H1 (cell line): ENCODE measurements at regions not wholly inside any gene's neighbourhood (a gene's known extent, or its start where the extent isn't known, plus 50 kb on each side); places are given as distances from the start of the nearest gene placed in this dataset.

Experiments
- CTCF ChIA-PET: fragments of 300-600 bp; sonication (Branson Sonifier 250); formaldehyde crosslinking; loops from one replicate; lab custom pipeline; 2021; ENCODE audit not compliant: partially characterized antibody; lab: Charles Lee
- POLR2A ChIA-PET: fragments of 300-600 bp; sonication (Branson Sonifier 250); formaldehyde crosslinking; loops from one replicate; lab custom pipeline; 2021; ENCODE audit warnings: inconsistent platforms; ENCODE audit not compliant: partially characterized antibody; lab: Charles Lee
- DNase-seq, 2 experiments: peaks; one replicate each; pipeline versions ENCODE4 v3.0.0 to v3.0.0-alpha.2; 2010 to 2022; ENCODE audit warnings: low spot score in 2 of 2, low read depth in 1 of 2, mixed read lengths in 1 of 2
- FAIRE-seq: peaks from 2 replicates; lab custom pipeline; 2011; peaks lifted over from hg19 to GRCh38; lab: Jason Lieb, UNC
- H2AFZ ChIP-seq: 2 replicates; pipeline ENCODE4 v1.8.1; 2012; ENCODE audit warnings: low read length, inconsistent platforms
- H2AK5ac ChIP-seq: 2 replicates; pipeline ENCODE4 v1.6.1; 2013; ENCODE audit warnings: low read depth, low read length
- H2BK120ac ChIP-seq: replicated peaks from 2 replicates; pipeline ENCODE3; 2013; ENCODE audit warnings: low read depth, low read length, inconsistent platforms
- H2BK12ac ChIP-seq: 2 replicates; pipeline ENCODE4 v1.6.1; 2013; ENCODE audit warnings: low read depth, low read length
- H2BK15ac ChIP-seq: 2 replicates; pipeline ENCODE4 v1.6.1; 2013; ENCODE audit warnings: low read length
- H2BK20ac ChIP-seq: 2 replicates; pipeline ENCODE4 v1.6.1; 2013; ENCODE audit warnings: low read length
- H2BK5ac ChIP-seq: 2 replicates; pipeline ENCODE4 v1.6.1; 2013; ENCODE audit warnings: low read depth, low read length
- H3K14ac ChIP-seq: 2 replicates; pipeline ENCODE4 v1.6.1; 2013; ENCODE audit warnings: inconsistent platforms; ENCODE audit not compliant: insufficient read length
- H3K18ac ChIP-seq: 2 replicates; pipeline ENCODE4 v1.6.1; 2013; ENCODE audit warnings: low read length; ENCODE audit errors: extremely low read depth
- H3K23ac ChIP-seq: 2 replicates; pipeline ENCODE4 v1.6.1; 2013; ENCODE audit warnings: inconsistent platforms; ENCODE audit not compliant: insufficient read length
- H3K23me2 ChIP-seq: 2 replicates; pipeline ENCODE4 v1.6.1; 2013; ENCODE audit warnings: low read depth, low read length
- H3K27ac ChIP-seq: 2 replicates; pipeline ENCODE4 v1.6.1; 2011; ENCODE audit warnings: low read depth, low read length, inconsistent platforms
- H3K27me3 ChIP-seq, 4 experiments: replicated peaks in 1 of 4; 1 replicate in 1 of 4; 2 replicates in 3 of 4; pipeline versions ENCODE4 v1.6.1 to v1.8.1; 2011 to 2013; ENCODE audit warnings: low read length in 3 of 4, mild to moderate bottlenecking in 3 of 4, inconsistent platforms in 2 of 4, mixed read lengths in 2 of 4, moderate library complexity in 1 of 4; ENCODE audit not compliant: control insufficient read depth in 3 of 4, insufficient read depth in 3 of 4; ENCODE audit errors: extremely low read depth in 1 of 4
- H3K36me3 ChIP-seq, 4 experiments: 2 replicates each; pipeline versions ENCODE4 v1.6.1 to v1.8.1; 2011 to 2013; ENCODE audit warnings: mild to moderate bottlenecking in 4 of 4, low read length in 3 of 4, moderate library complexity in 2 of 4, control low read depth in 1 of 4, inconsistent platforms in 1 of 4; ENCODE audit not compliant: insufficient read depth in 4 of 4, control insufficient read depth in 2 of 4
- H3K4ac ChIP-seq: replicated peaks from 2 replicates; pipeline ENCODE3; 2013; ENCODE audit warnings: low read length, low read depth, mixed read lengths, inconsistent platforms; ENCODE audit not compliant: insufficient read length
- H3K4me1 ChIP-seq, 4 experiments: replicated peaks in 1 of 4; 1 replicate in 1 of 4; 2 replicates in 3 of 4; pipeline versions ENCODE4 v1.6.1 to v1.8.1; 2011 to 2013; ENCODE audit warnings: low read length in 3 of 4, inconsistent platforms in 2 of 4, mixed read lengths in 1 of 4; ENCODE audit not compliant: insufficient read depth in 4 of 4, control insufficient read depth in 3 of 4
- H3K4me2 ChIP-seq, 2 experiments: 2 replicates each; pipeline versions ENCODE4 v1.6.1 to v1.8.1; 2011 to 2013; ENCODE audit warnings: low read depth in 2 of 2, low read length in 2 of 2, control low read depth in 1 of 2, inconsistent platforms in 1 of 2, mild to moderate bottlenecking in 1 of 2; ENCODE audit not compliant: insufficient read depth in 1 of 2
- H3K4me3 ChIP-seq, 4 experiments: fragments of 200-600, 300-600 bp in 1 of 4; sonication (generic), shearing (Covaris generic), sonication (Bioruptor Twin) in 1 of 4; 2 replicates each; pipeline versions ENCODE4 v1.5.1 to v1.8.1; 2011 to 2016; ENCODE audit warnings: low read length in 4 of 4, low read depth in 3 of 4, control low read depth in 2 of 4, inconsistent platforms in 2 of 4, mild to moderate bottlenecking in 2 of 4, mixed read lengths in 1 of 4, moderate library complexity in 1 of 4; ENCODE audit not compliant: insufficient read depth in 2 of 4; ENCODE audit errors: extremely low read depth in 1 of 4
- H3K56ac ChIP-seq: replicated peaks from 2 replicates; pipeline ENCODE3; 2013; ENCODE audit warnings: low read depth, mild to moderate bottlenecking, mixed read lengths, low read length, inconsistent platforms; ENCODE audit not compliant: insufficient read length
- H3K79me1 ChIP-seq: 2 replicates; pipeline ENCODE4 v1.6.1; 2013; ENCODE audit warnings: low read depth, low read length, control low read depth
- H3K79me2 ChIP-seq, 2 experiments: 2 replicates each; pipeline versions ENCODE4 v1.6.1 to v1.8.1; 2012 to 2013; ENCODE audit warnings: low read length in 2 of 2, mild to moderate bottlenecking in 2 of 2, inconsistent platforms in 1 of 2; ENCODE audit not compliant: insufficient read depth in 2 of 2, control insufficient read depth in 1 of 2
- H3K9ac ChIP-seq, 4 experiments: replicated peaks in 1 of 4; 1 replicate in 1 of 4; 2 replicates in 3 of 4; pipeline versions ENCODE4 v1.6.1 to v1.8.1; 2011 to 2013; ENCODE audit warnings: low read depth in 3 of 4, low read length in 3 of 4, control low read depth in 2 of 4, mild to moderate bottlenecking in 2 of 4, moderate library complexity in 2 of 4, inconsistent platforms in 1 of 4; ENCODE audit errors: extremely low read depth in 1 of 4
- H3K9me3 ChIP-seq, 2 experiments: 2 replicates each; pipeline versions ENCODE4 v1.6.1 to v1.8.1; 2012 to 2013; ENCODE audit warnings: mild to moderate bottlenecking in 2 of 2, moderate library complexity in 2 of 2, control low read depth in 1 of 2, inconsistent platforms in 1 of 2, low read depth in 1 of 2, low read length in 1 of 2, mixed read lengths in 1 of 2; ENCODE audit not compliant: insufficient read depth in 2 of 2
- H4K20me1 ChIP-seq, 2 experiments: replicated peaks in 1 of 2; 2 replicates each; pipeline versions ENCODE3 to v1.8.1; 2011 to 2013; ENCODE audit warnings: inconsistent platforms in 2 of 2, low read length in 2 of 2, mild to moderate bottlenecking in 1 of 2; ENCODE audit not compliant: insufficient read depth in 2 of 2, control insufficient read depth in 1 of 2
- H4K5ac ChIP-seq: 2 replicates; pipeline ENCODE4 v1.6.1; 2013; ENCODE audit warnings: low read length, low read depth, mixed read lengths, inconsistent platforms; ENCODE audit not compliant: insufficient read length
- H4K8ac ChIP-seq: 2 replicates; pipeline ENCODE4 v1.8.0; 2013; ENCODE audit warnings: mild to moderate bottlenecking, moderate library complexity, low read length, inconsistent platforms; ENCODE audit not compliant: insufficient read depth; ENCODE audit errors: extremely low read depth
- H4K91ac ChIP-seq: replicated peaks from 2 replicates; pipeline ENCODE3; 2013; ENCODE audit warnings: low read length, mixed read lengths, inconsistent platforms; ENCODE audit not compliant: insufficient read length
- ASH2L ChIP-seq: fragments of 200-600, 300-600 bp; sonication (generic); IDR thresholded peaks from one replicate; pipeline ENCODE4 v1.7.1; 2017; ENCODE audit warnings: low read length
- BRCA1 ChIP-seq: IDR thresholded peaks from 2 replicates; pipeline ENCODE4 v1.6.1; 2012; ENCODE audit warnings: low read depth, low read length, improper control_type of control experiment
- CBX5 ChIP-seq: fragments of 300-800, 300-1000 bp; sonication (generic); IDR thresholded peaks from 2 replicates; pipeline ENCODE4 v1.7.1; 2016; ENCODE audit warnings: antibody characterized with exemption, low read length, low read depth
- CHD1 ChIP-seq: IDR thresholded peaks from 2 replicates; pipeline ENCODE4 v1.6.1; 2012; ENCODE audit warnings: low read depth, low read length, improper control_type of control experiment
- CTBP2 ChIP-seq: IDR thresholded peaks from 2 replicates; pipeline ENCODE4 v1.7.0; 2011; ENCODE audit warnings: borderline replicate concordance, mild to moderate bottlenecking, moderate library complexity, mixed read lengths, low read length; ENCODE audit not compliant: insufficient read depth, insufficient read length
- JUND ChIP-seq: IDR thresholded peaks from 2 replicates; pipeline ENCODE4 v1.6.1; 2011; ENCODE audit warnings: mild to moderate bottlenecking, improper control_type of control experiment, low read length
- KDM1A ChIP-seq: fragments of 200-600, 300-600 bp; sonication (generic); IDR thresholded peaks from 2 replicates; pipeline ENCODE4 v1.7.1; 2016; ENCODE audit warnings: mild to moderate bottlenecking, low read length, borderline replicate concordance
- MAFK ChIP-seq: IDR thresholded peaks from 2 replicates; pipeline ENCODE4 v1.6.1; 2012; ENCODE audit warnings: low read depth, mild to moderate bottlenecking, improper control_type of control experiment, low read length
- NANOG ChIP-seq: IDR thresholded peaks from 2 replicates; pipeline ENCODE4 v1.6.1; 2011; ENCODE audit warnings: low read length, low read depth, mild to moderate bottlenecking, inconsistent platforms; ENCODE audit not compliant: insufficient read depth, poor library complexity, severe bottlenecking
- POLR2A ChIP-seq, 2 experiments: IDR thresholded peaks; 1 replicate in 1 of 2; 2 replicates in 1 of 2; pipeline ENCODE4 v1.6.1; 2011; ENCODE audit warnings: low read depth in 2 of 2, low read length in 2 of 2, mild to moderate bottlenecking in 2 of 2; ENCODE audit errors: control extremely low read depth in 1 of 2
- RAD21 ChIP-seq, 2 experiments: IDR thresholded peaks in 1 of 2; conservative IDR thresholded peaks in 1 of 2; 2 replicates each; pipeline ENCODE4 v1.6.1; 2011; ENCODE audit warnings: low read depth in 2 of 2, low read length in 2 of 2, improper control_type of control experiment in 1 of 2, inconsistent platforms in 1 of 2, mild to moderate bottlenecking in 1 of 2, moderate library complexity in 1 of 2
- SP2 ChIP-seq: IDR thresholded peaks from 2 replicates; pipeline ENCODE4 v1.6.1; 2012; ENCODE audit warnings: mild to moderate bottlenecking, low read length, inconsistent platforms
- SP4 ChIP-seq: IDR thresholded peaks from 2 replicates; pipeline ENCODE4 v1.6.1; 2012; ENCODE audit warnings: low read length, inconsistent platforms
- SRF ChIP-seq: IDR thresholded peaks from 2 replicates; pipeline ENCODE4 v1.6.1; 2011; ENCODE audit warnings: mild to moderate bottlenecking, low read depth, low read length, moderate library complexity
- TBP ChIP-seq: IDR thresholded peaks from 2 replicates; pipeline ENCODE4 v1.6.1; 2011; ENCODE audit warnings: low read depth, low read length, improper control_type of control experiment
- ZNF274 ChIP-seq: IDR thresholded peaks from 2 replicates; pipeline ENCODE4 v1.7.0; 2012; ENCODE audit warnings: low read length, borderline replicate concordance; ENCODE audit errors: extremely low read depth
- WGBS, 2 experiments: shearing (Covaris generic) in 1 of 2; methylation state at CpG; one replicate each; pipeline versions ENCODE4 v1.1.6 to v1.1.7; 2013 to 2015; ENCODE audit warnings: low lambda C conversion rate in 2 of 2, mixed read lengths in 2 of 2, inconsistent platforms in 1 of 2, low coverage in 1 of 2, missing lambda C conversion rate in 1 of 2; ENCODE audit not compliant: insufficient replicate concordance in 2 of 2, insufficient coverage in 1 of 2, insufficient read length in 1 of 2; ENCODE audit errors: extremely low coverage in 1 of 2, missing lambda C conversion rate in 1 of 2; 5-methylcytosine and 5-hydroxymethylcytosine counted together

DNA sequence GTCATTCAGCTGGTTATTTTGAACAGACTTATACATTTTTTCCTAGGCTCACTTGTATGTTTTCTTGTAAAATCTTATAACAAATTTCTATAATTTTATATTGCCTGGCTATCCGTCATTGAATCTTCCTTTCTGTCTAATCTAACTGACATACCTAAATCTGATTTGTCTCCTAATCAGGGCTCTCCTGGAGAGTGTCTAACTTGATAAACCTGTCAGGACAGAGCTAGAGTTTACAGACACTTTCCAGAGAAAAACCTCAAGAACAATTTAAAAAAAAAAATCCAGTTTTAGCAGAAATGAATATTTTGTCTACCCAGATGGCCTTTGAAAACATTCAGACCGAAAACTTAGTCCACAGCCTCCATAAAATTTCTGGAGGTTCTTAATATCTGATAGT lies 1305.8 kb downstream of the ROBO1 start:
- ChIA-PET POLR2A (no interaction called here), CTCF (interaction anchor here (1.2 kb wide), 1 partner anchor 34 kb away, joined by 3 read pairs; no protein-coding TSS in a partner anchor)
- Histone ChIP-seq H3K18ac (no peak overlapping the region), H3K4me2 (no peak overlapping the region), H2BK15ac (no peak overlapping the region), H3K23me2 (no peaks in the 10 kb centered on the region), H4K8ac (no peak overlapping the region), H3K79me2 (no peaks in the 10 kb centered on the region), H3K36me3 (no peaks in the 10 kb centered on the region; a peak in 2 of 8 replicates), H2AFZ (no peak overlapping the region), H3K79me1 (no peaks in the 10 kb centered on the region), H3K9ac (no peak overlapping the region), H3K4me3 (no peak overlapping the region), H3K9me3 (peaks cover 1 to 2% of the 10 kb centered on the region in 2 experiments; a peak in 1 of 4 replicates), H3K14ac (no peak overlapping the region), H3K27ac (no peak overlapping the region), H3K4me1 (peaks cover 0 to 5% (median 0%) of the 10 kb centered on the region in 4 experiments; a peak in 2 of 7 replicates), H2AK5ac (no peak overlapping the region), H3K23ac (no peak overlapping the region), H3K27me3 (no peaks in the 10 kb centered on the region), H3K4ac (no peak overlapping the region), H4K5ac (no peak overlapping the region), H4K91ac (no peak overlapping the region), H2BK5ac (no peak overlapping the region), H3K56ac (no peak overlapping the region), H2BK120ac (no peak overlapping the region), H4K20me1 (no peaks in the 10 kb centered on the region), H2BK20ac (no peak overlapping the region), H2BK12ac (no peak overlapping the region)
- FAIRE-seq = no peak
- 47% methylated on average over 2 of the region's 2 CpGs; no CpG with 5 or more reads in 1 of the 2 experiments for WGBS, 2 experiments
- no peak for DNase-seq
- TF ChIP-seq CTBP2 (no peak), ZNF274 (no peak), POLR2A (IDR thresholded peaks at IDR 0.05; ENCODE audit: control extremely low read depth in 1 of 2, low read depth in 2 of 2, low read length in 2 of 2) (no peak), TBP (no peak), ASH2L (no peak), MAFK (no peak), KDM1A (no peak), JUND (no peak), SRF (no peak), SP4 (no peak), NANOG (no peak), BRCA1 (no peak), CBX5 (no peak), RAD21 (IDR thresholded peaks at IDR 0.05 in 1 of 2, conservative IDR thresholded peaks at IDR 0.05 in 1 of 2; ENCODE audit: low read depth in 2 of 2, low read length in 2 of 2) (no peak), CHD1 (no peak), SP2 (no peak)
